OCI-LY1 (cell line): ENCODE measurements at regions not wholly inside any gene's neighbourhood (a gene's known extent, or its start where the extent isn't known, plus 50 kb on each side); places are given as distances from the start of the nearest gene placed in this dataset.

ENCODE experiments used
- H2AFZ ChIP-seq: fragments of 200-600 bp; sonication (generic), shearing (Covaris generic); 2 replicates; pipeline ENCODE4 v1.6.0; 2014; ENCODE audit warnings: antibody characterized with exemption, mild to moderate bottlenecking, low read length
- H3F3A ChIP-seq: fragments of 200-600 bp; sonication (generic), shearing (Covaris generic); 2 replicates; pipeline ENCODE4 v1.6.0; 2014; ENCODE audit warnings: mild to moderate bottlenecking, antibody characterized with exemption, low read length, moderate library complexity; ENCODE audit not compliant: insufficient read depth
- H3K27ac ChIP-seq: fragments of 200-600 bp; sonication (generic); 2 replicates; pipeline ENCODE4 v1.5.1; 2014; ENCODE audit warnings: low read length, mixed run types, mild to moderate bottlenecking, low read depth; ENCODE audit not compliant: poor library complexity, severe bottlenecking
- H3K27me3 ChIP-seq: fragments of 200-600 bp; sonication (generic); 2 replicates; pipeline ENCODE4 v1.6.0; 2014; ENCODE audit warnings: antibody characterized with exemption, mild to moderate bottlenecking, low read length, moderate library complexity; ENCODE audit not compliant: insufficient read depth
- H3K36me3 ChIP-seq: fragments of 200-600 bp; sonication (generic); 2 replicates; pipeline ENCODE4 v1.6.1; 2014; ENCODE audit warnings: mild to moderate bottlenecking, antibody characterized with exemption, low read length, moderate library complexity, mixed read lengths; ENCODE audit not compliant: insufficient read depth
- H3K4me1 ChIP-seq: fragments of 200-600 bp; sonication (generic); 2 replicates; pipeline ENCODE4 v1.5.1; 2014; ENCODE audit warnings: mild to moderate bottlenecking, low read length, moderate library complexity; ENCODE audit not compliant: insufficient read depth, severe bottlenecking
- H3K4me2 ChIP-seq: fragments of 200-600 bp; sonication (generic), shearing (Covaris generic); 2 replicates; pipeline ENCODE4 v1.6.1; 2014; ENCODE audit warnings: low read length
- H3K4me3 ChIP-seq: fragments of 200-600 bp; sonication (generic); 2 replicates; pipeline ENCODE4 v1.5.1; 2014; ENCODE audit warnings: low read length, low read depth, mild to moderate bottlenecking, mixed read lengths; ENCODE audit not compliant: poor library complexity, severe bottlenecking
- H3K79me2 ChIP-seq: fragments of 200-600 bp; shearing (Covaris generic); 2 replicates; pipeline ENCODE4 v1.6.1; 2016; ENCODE audit warnings: mixed run types, low read length, mixed read lengths; ENCODE audit not compliant: insufficient read depth
- H3K9ac ChIP-seq: fragments of 200-600 bp; sonication (generic), shearing (Covaris generic); 2 replicates; pipeline ENCODE4 v1.6.1; 2014; ENCODE audit warnings: mild to moderate bottlenecking, low read length, mixed read lengths
- H3K9me2 ChIP-seq: fragments of 200-600 bp; sonication (generic), shearing (Covaris generic); 2 replicates; pipeline ENCODE4 v1.6.1; 2014; ENCODE audit warnings: low read depth, mild to moderate bottlenecking, low read length, mixed read lengths
- H3K9me3 ChIP-seq: fragments of 200-600 bp; shearing (Covaris generic); 2 replicates; pipeline ENCODE4 v1.6.1; 2014; ENCODE audit warnings: low read length, mixed read lengths
- H4K20me1 ChIP-seq: fragments of 200-600 bp; sonication (generic), shearing (Covaris generic); 2 replicates; pipeline ENCODE4 v1.6.0; 2016; ENCODE audit warnings: mild to moderate bottlenecking, low read length; ENCODE audit not compliant: insufficient read depth
- CTCF ChIP-seq: fragments of 200-600 bp; sonication (generic), shearing (Covaris generic); IDR thresholded peaks from 2 replicates; pipeline ENCODE4 v1.5.1; 2017; ENCODE audit warnings: mild to moderate bottlenecking, antibody characterized with exemption, low read length, moderate library complexity, mixed read lengths
- EZH2 ChIP-seq: fragments of 200-600 bp; sonication (generic), shearing (Covaris generic); IDR thresholded peaks from 2 replicates; pipeline ENCODE4 v1.8.0; 2017; ENCODE audit warnings: borderline replicate concordance, mixed run types, mild to moderate bottlenecking, antibody characterized with exemption, low read length, moderate library complexity, mixed read lengths

GRCh38 chr20:52259295-52259694, 67.7 kb upstream of the ZFP64 start:
- TF ChIP-seq CTCF (no peak), EZH2 (no peak)
- Histone ChIP-seq H3K9me3 (no peaks in the 10 kb centered on the region), H2AFZ (no peak overlapping the region), H3K79me2 (no peaks in the 10 kb centered on the region), H3K36me3 (no peaks in the 10 kb centered on the region), H3K4me1 (no peaks in the 10 kb centered on the region), H3K9ac (no peak overlapping the region), H4K20me1 (no peaks in the 10 kb centered on the region), H3K4me3 (no peak overlapping the region), H3K4me2 (no peak overlapping the region), H3K9me2 (no peaks in the 10 kb centered on the region), H3K27ac (no peak overlapping the region), H3K27me3 (no peaks in the 10 kb centered on the region; the same call in 1 of the 2 replicates), H3F3A (no peaks in the 10 kb centered on the region)

- H3K4me3 ChIP-seq, result no peak overlapping the region
- H3K36me3 ChIP-seq, result no peaks in the 10 kb centered on the region
- H3K9me2 ChIP-seq, result no peaks in the 10 kb centered on the region
- no peak overlapping the region for H3K9ac ChIP-seq
- no peak overlapping the region for H3K27ac ChIP-seq
- no peak overlapping the region for H2AFZ ChIP-seq
- no peaks in the 10 kb centered on the region for H3K79me2 ChIP-seq
- TF ChIP-seq CTCF, result no peak
- no peak for TF ChIP-seq EZH2
- H3F3A ChIP-seq, result no peaks in the 10 kb centered on the region
- H3K27me3 ChIP-seq, result no peaks in the 10 kb centered on the region; the same call in 1 of the 2 replicates
- H3K4me2 ChIP-seq, result no peak overlapping the region
- no peaks in the 10 kb centered on the region for H3K4me1 ChIP-seq
- no peaks in the 10 kb centered on the region for H4K20me1 ChIP-seq
- H3K9me3 ChIP-seq, result no peaks in the 10 kb centered on the region
Observed at GRCh38 chr20:52256454-52256853, 64.9 kb upstream of the ZFP64 start.

- H3K9me3 ChIP-seq, result no peaks in the 10 kb centered on the region
- H3F3A ChIP-seq, result no peaks in the 10 kb centered on the region
- no peak overlapping the region for H2AFZ ChIP-seq
- H3K27me3 ChIP-seq, result no peaks in the 10 kb centered on the region; the same call in 1 of the 2 replicates
- no peak overlapping the region for H3K9ac ChIP-seq
- no peaks in the 10 kb centered on the region for H4K20me1 ChIP-seq
- no peak for TF ChIP-seq EZH2
- no peak for TF ChIP-seq CTCF
- H3K4me2 ChIP-seq, result no peak overlapping the region
- H3K36me3 ChIP-seq, result no peaks in the 10 kb centered on the region
- no peak overlapping the region for H3K4me3 ChIP-seq
- no peak overlapping the region for H3K27ac ChIP-seq
- no peaks in the 10 kb centered on the region for H3K9me2 ChIP-seq
- no peaks in the 10 kb centered on the region for H3K4me1 ChIP-seq
- no peaks in the 10 kb centered on the region for H3K79me2 ChIP-seq
Observed at GRCh38 chr20:52252664-52253063, 61.1 kb upstream of the ZFP64 start.
